ENCODE measurements at regions not wholly inside any gene's neighbourhood (a gene's known extent, or its start where the extent isn't known, plus 50 kb on each side); places are given as distances from the start of the nearest gene placed in this dataset.

- Mint-ChIP-seq H3K27ac (no peak overlapping the region), H3K9me3 (peaks cover 42% of the 10 kb centered on the region)
These were observed 1149.2 kb upstream of the AUTS2 start for GRCh38 chr7:68449099-68449498.

GRCh38 chr7:68449816-68450215 lies 1148.5 kb upstream of the AUTS2 start:
- intact Hi-C loops (cut with micrococcal nuclease): no loop called here
- H3K4me3 Mint-ChIP-seq: no peak overlapping the region
- no peak for DNase-seq (ENCODE audit: low spot score)
- no peaks in the 10 kb centered on the region for H3K36me3 Mint-ChIP-seq (ENCODE audit: low read depth)
- H3K4me1 Mint-ChIP-seq (ENCODE audit: low read depth): no peaks in the 10 kb centered on the region
- H3K27ac Mint-ChIP-seq: no peak overlapping the region
- H3K9me3 Mint-ChIP-seq: peaks cover 40% of the 10 kb centered on the region
- no peaks in the 10 kb centered on the region for H3K27me3 Mint-ChIP-seq (ENCODE audit: insufficient read depth)

More at GRCh38 chr7:68449099-68449498, 1149.2 kb upstream of the AUTS2 start:
- Mint-ChIP-seq H3K36me3 (ENCODE audit: low read depth) (no peaks in the 10 kb centered on the region), H3K4me1 (ENCODE audit: low read depth) (no peaks in the 10 kb centered on the region), H3K27me3 (ENCODE audit: insufficient read depth) (no peaks in the 10 kb centered on the region), H3K4me3 (no peak overlapping the region)
- intact Hi-C loops (cut with micrococcal nuclease): no loop called here
- no peak for DNase-seq (ENCODE audit: low spot score)

GRCh38 chr7:68454931-68455330 lies 1143.3 kb upstream of the AUTS2 start:
- no peaks in the 10 kb centered on the region for H3K4me1 Mint-ChIP-seq (ENCODE audit: low read depth)
- peaks cover 53% of the 10 kb centered on the region for H3K9me3 Mint-ChIP-seq
- peaks cover 2% of the 10 kb centered on the region for H3K36me3 Mint-ChIP-seq (ENCODE audit: low read depth)
- DNase-seq (ENCODE audit: low spot score): no peak
- no peaks in the 10 kb centered on the region for H3K27me3 Mint-ChIP-seq (ENCODE audit: insufficient read depth)
- no peak overlapping the region for H3K27ac Mint-ChIP-seq
- intact Hi-C loops (cut with micrococcal nuclease): no loop called here
- H3K4me3 Mint-ChIP-seq: no peak overlapping the region

GRCh38 chr7:68456469-68456868 lies 1141.8 kb upstream of the AUTS2 start:
- H3K9me3 Mint-ChIP-seq: peaks cover 53% of the 10 kb centered on the region
- H3K4me3 Mint-ChIP-seq: no peak overlapping the region
- intact Hi-C loops (cut with micrococcal nuclease): no loop called here
- H3K36me3 Mint-ChIP-seq (ENCODE audit: low read depth): peaks cover 2% of the 10 kb centered on the region
- H3K27me3 Mint-ChIP-seq (ENCODE audit: insufficient read depth): no peaks in the 10 kb centered on the region
- H3K27ac Mint-ChIP-seq: no peak overlapping the region
- H3K4me1 Mint-ChIP-seq (ENCODE audit: low read depth): no peaks in the 10 kb centered on the region
- DNase-seq (ENCODE audit: low spot score): no peak

DNA sequence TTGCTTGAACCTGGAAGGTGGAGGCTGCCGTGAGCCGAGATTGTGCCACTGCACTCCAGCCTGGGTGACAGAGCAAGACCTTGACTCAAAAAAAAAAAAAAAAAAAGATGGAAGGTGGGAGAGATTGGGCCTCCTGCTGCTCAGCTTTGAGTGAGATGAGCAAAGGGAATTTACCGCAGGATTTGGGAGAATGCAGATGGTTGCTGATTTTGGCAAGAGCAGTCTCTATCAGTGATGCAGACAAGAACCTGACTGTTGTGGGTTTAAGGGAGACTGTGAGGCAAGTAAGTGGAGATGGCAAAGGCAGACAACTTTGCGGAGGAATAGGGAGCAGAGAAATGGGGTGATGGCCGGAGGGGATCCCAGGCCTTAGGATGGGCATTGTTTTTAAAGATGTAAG lies 1140.8 kb upstream of the AUTS2 start:
- H3K27ac Mint-ChIP-seq: no peak overlapping the region
- H3K27me3 Mint-ChIP-seq (ENCODE audit: insufficient read depth): no peaks in the 10 kb centered on the region
- H3K4me1 Mint-ChIP-seq (ENCODE audit: low read depth): no peaks in the 10 kb centered on the region
- DNase-seq (ENCODE audit: low spot score): no peak
- intact Hi-C loops (cut with micrococcal nuclease): no loop called here
- H3K4me3 Mint-ChIP-seq: no peak overlapping the region
- H3K9me3 Mint-ChIP-seq: peaks cover 58% of the 10 kb centered on the region
- H3K36me3 Mint-ChIP-seq (ENCODE audit: low read depth): peaks cover 2% of the 10 kb centered on the region

DNA sequence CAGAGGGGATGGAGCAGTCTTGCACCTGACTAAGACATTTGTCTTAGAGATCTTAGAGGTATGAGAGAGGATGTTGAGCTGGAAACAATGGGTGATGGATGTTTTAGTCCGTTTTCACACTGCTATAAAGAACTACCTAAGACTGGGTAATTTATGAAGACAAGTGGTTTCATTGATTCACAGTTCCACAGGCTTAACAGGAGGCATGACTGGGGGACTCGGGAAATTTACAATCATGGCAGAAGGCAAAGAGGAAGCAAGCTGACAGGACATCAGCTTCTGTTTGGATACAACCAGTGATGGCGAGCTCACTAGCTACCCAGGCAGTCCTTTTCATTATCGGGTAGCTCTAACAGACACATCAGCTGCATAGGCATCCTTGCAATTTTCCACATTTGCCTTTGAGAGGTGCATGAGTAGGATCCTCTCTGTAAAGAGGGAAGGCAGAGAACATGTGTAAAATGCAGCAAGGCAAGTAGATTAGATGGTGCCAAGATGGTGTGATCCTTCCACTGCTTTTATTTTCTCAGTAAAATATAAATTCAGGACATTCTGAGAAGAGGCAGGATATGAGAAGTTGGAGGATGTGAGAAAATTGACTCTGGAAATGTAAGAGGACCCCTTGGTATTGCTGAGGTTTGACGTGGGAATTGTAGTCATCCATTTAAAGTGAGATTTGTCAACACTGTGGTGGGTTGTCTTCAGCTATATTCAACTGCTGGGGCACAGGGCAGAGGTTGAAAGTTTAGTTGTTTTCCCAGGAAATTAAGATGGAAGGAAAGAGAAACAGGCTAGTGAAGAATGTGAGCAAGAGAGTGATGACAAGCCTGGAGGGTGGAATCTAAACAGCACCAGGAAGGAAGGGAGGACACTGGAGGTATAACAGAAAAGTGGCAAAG lies 1140.0 kb upstream of the AUTS2 start:
- Mint-ChIP-seq H3K36me3 (ENCODE audit: low read depth) (peaks cover 2% of the 10 kb centered on the region), H3K27me3 (ENCODE audit: insufficient read depth) (no peaks in the 10 kb centered on the region), H3K27ac (no peak overlapping the region), H3K9me3 (peaks cover 52% of the 10 kb centered on the region), H3K4me3 (no peak overlapping the region), H3K4me1 (ENCODE audit: low read depth) (no peaks in the 10 kb centered on the region)
- intact Hi-C loops (cut with micrococcal nuclease): no loop called here
- no peak for DNase-seq (ENCODE audit: low spot score)

DNA sequence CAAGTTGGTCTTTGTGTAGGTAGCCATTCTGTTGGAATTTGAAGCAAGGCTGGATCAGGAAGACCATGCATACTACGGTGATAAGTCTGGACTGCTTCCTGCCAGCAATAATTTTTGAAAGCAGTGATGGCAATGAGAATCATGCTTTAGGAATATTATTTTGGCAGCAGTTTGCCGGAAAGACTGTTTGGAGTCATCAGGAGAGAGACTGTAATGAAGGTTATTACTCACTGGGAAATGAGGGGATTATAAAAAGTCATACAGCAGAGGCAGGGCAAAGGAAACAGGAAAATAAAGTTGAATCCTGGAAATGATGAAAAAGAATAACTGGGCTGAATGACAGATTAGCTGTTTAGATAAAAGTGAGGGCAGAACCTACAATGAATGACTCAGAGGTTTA lies 1136.8 kb upstream of the AUTS2 start:
- intact Hi-C loops (cut with micrococcal nuclease): no loop called here
- Mint-ChIP-seq H3K4me1 (ENCODE audit: low read depth) (no peaks in the 10 kb centered on the region), H3K36me3 (ENCODE audit: low read depth) (peaks cover 2% of the 10 kb centered on the region), H3K27me3 (ENCODE audit: insufficient read depth) (no peaks in the 10 kb centered on the region), H3K27ac (no peak overlapping the region), H3K9me3 (peaks cover 51% of the 10 kb centered on the region), H3K4me3 (no peak overlapping the region)
- no peak for DNase-seq (ENCODE audit: low spot score)

- H3K9me3 Mint-ChIP-seq: peaks cover 53% of the 10 kb centered on the region
- no peaks in the 10 kb centered on the region for H3K27me3 Mint-ChIP-seq (ENCODE audit: insufficient read depth)
- no peaks in the 10 kb centered on the region for H3K36me3 Mint-ChIP-seq (ENCODE audit: low read depth)
- no peaks in the 10 kb centered on the region for H3K4me1 Mint-ChIP-seq (ENCODE audit: low read depth)
- no peak overlapping the region for H3K27ac Mint-ChIP-seq
- no peak for DNase-seq (ENCODE audit: low spot score)
- H3K4me3 Mint-ChIP-seq: no peak overlapping the region
- intact Hi-C loops (cut with micrococcal nuclease): no loop called here
These were observed 1127.3 kb upstream of the AUTS2 start for GRCh38 chr7:68470836-68471435.

DNA sequence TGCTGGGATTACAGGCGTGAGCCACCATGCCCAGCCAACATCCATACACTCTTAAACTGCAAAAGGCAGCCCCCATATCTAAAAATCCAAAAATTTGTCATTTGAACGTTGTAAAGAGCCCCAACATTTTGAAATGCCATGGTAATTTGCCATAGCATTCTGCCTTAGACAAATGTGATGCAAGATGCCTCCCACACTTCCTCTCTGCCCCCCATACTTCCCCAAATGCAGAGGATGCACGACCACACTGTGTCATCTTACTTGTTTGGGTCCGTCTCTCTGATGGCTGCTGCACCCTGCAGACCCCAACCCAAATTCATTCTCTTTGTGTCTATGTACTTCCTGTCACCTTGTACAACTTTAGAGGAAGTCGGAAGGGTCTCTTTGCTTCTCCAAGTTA lies 1125.6 kb upstream of the AUTS2 start:
- H3K9me3 Mint-ChIP-seq: peaks cover 57% of the 10 kb centered on the region
- no peak overlapping the region for H3K27ac Mint-ChIP-seq
- no peak for DNase-seq (ENCODE audit: low spot score)

GRCh38 chr7:68474661-68475216 lies 1123.5 kb upstream of the AUTS2 start:
- Mint-ChIP-seq H3K4me3 (no peak overlapping the region), H3K36me3 (ENCODE audit: low read depth) (no peaks in the 10 kb centered on the region), H3K27me3 (ENCODE audit: insufficient read depth) (no peaks in the 10 kb centered on the region), H3K4me1 (ENCODE audit: low read depth) (no peaks in the 10 kb centered on the region), H3K27ac (no peak overlapping the region), H3K9me3 (peaks cover 47% of the 10 kb centered on the region)
- DNase-seq (ENCODE audit: low spot score): no peak
- intact Hi-C loops (cut with micrococcal nuclease): no loop called here

More for the DNA sequence above, 1125.6 kb upstream of the AUTS2 start:
- Mint-ChIP-seq H3K4me1 (ENCODE audit: low read depth) (no peaks in the 10 kb centered on the region), H3K27me3 (ENCODE audit: insufficient read depth) (no peaks in the 10 kb centered on the region), H3K4me3 (no peak overlapping the region), H3K36me3 (ENCODE audit: low read depth) (no peaks in the 10 kb centered on the region)
- intact Hi-C loops (cut with micrococcal nuclease): no loop called here

DNA sequence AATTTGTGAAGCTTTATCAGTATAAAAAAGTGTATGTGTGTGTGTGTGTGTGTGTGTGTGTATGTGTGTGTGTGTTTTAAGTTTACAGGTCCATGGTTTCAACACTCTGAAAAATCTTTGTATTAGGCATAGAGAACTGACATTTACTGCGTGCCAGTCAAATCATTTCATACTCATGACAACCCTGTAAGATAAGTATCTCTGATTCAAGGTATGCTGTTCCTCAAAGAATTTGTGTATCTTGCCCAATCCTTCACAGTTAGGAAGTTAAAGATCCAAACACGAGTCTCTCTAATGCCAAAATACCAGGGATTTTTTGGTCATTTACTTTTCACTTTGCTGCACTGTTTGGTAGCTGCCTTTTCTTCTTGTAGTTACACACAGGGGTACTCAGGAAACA lies 1121.3 kb upstream of the AUTS2 start:
- Mint-ChIP-seq H3K9me3 (peaks cover 52% of the 10 kb centered on the region), H3K27ac (no peak overlapping the region), H3K36me3 (ENCODE audit: low read depth) (no peaks in the 10 kb centered on the region), H3K4me1 (ENCODE audit: low read depth) (no peaks in the 10 kb centered on the region), H3K4me3 (no peak overlapping the region), H3K27me3 (ENCODE audit: insufficient read depth) (no peaks in the 10 kb centered on the region)
- DNase-seq (ENCODE audit: low spot score): no peak
- intact Hi-C loops (cut with micrococcal nuclease): no loop called here

DNA sequence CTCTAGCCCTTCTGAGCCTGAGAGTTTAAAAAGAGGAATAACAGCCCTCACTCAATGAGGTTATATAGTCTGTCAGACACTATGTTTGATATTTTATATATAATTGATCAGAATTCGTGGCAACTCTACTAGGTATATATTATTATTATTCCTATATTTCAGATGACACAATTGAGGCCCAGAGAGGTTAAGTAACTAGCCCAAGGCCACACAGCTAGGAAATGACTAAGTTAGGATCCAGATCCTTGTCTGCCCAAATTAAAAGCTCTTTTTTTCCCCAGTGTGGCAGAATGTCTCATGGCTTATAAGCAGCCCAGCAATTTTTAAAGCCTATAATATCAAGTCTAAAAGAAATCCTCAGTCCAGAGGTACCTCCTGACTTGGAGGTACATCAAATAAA lies 1119.9 kb upstream of the AUTS2 start:
- Mint-ChIP-seq H3K36me3 (ENCODE audit: low read depth) (no peaks in the 10 kb centered on the region), H3K4me1 (ENCODE audit: low read depth) (no peaks in the 10 kb centered on the region), H3K27ac (no peak overlapping the region), H3K27me3 (ENCODE audit: insufficient read depth) (no peaks in the 10 kb centered on the region), H3K4me3 (no peak overlapping the region), H3K9me3 (peaks cover 53% of the 10 kb centered on the region)
- DNase-seq (ENCODE audit: low spot score): no peak
- intact Hi-C loops (cut with micrococcal nuclease): no loop called here

DNA sequence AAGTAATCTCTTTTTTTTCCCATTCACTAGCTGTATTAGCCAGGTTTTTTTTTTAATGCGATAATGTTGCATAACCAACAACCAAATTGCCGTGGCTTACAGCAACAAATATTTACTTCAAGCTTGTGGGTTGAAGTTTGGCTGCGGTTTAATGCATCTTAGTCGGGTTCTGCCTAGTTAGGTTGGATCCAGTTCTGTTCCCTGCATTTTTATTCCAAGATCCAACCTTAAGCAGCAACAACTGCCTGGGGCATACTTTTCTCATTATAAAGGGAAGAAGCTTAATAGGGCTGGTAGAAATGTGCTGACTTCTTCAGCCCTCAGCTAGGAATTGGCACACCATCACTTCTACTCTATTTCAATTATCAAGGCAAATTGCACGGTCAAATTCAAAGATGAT lies 1115.5 kb upstream of the AUTS2 start:
- Mint-ChIP-seq H3K27ac (no peak overlapping the region), H3K4me3 (no peak overlapping the region), H3K27me3 (ENCODE audit: insufficient read depth) (no peaks in the 10 kb centered on the region), H3K4me1 (ENCODE audit: low read depth) (no peaks in the 10 kb centered on the region), H3K9me3 (peaks cover 35% of the 10 kb centered on the region), H3K36me3 (ENCODE audit: low read depth) (no peaks in the 10 kb centered on the region)
- DNase-seq (ENCODE audit: low spot score): no peak
- intact Hi-C loops (cut with micrococcal nuclease): no loop called here

Measured in activated T-helper 1 cell treated with anti-CD3 and anti-CD28 coated beads, Interleukin-12 subunit alpha, Interleukin-12 subunit beta, Interleukin-2, Interleukin-4 antibody, amounts not matched to agents 30 ng/mL and 10 ng/mL and 1 ng/mL, durations not matched to agents 14 hours and 24 hours and 36 hours (primary cell).